NB4 (cell line): ENCODE measurements at regions not wholly inside any gene's neighbourhood (a gene's known extent, or its start where the extent isn't known, plus 50 kb on each side); places are given as distances from the start of the nearest gene placed in this dataset.

Experiments used
- CTCF ChIP-seq: IDR thresholded peaks from one replicate; pipeline ENCODE4 v1.5.1; 2012; ENCODE audit warnings: low read depth, low read length
- MAX ChIP-seq: IDR thresholded peaks from 2 replicates; pipeline ENCODE4 v1.6.1; 2011; ENCODE audit warnings: low read depth, low read length
- MYC ChIP-seq: IDR thresholded peaks from 2 replicates; pipeline ENCODE4 v1.6.1; 2011; ENCODE audit warnings: low read depth, low read length
- POLR2A ChIP-seq: IDR thresholded peaks from 2 replicates; pipeline ENCODE4 v1.6.1; 2011; ENCODE audit warnings: mild to moderate bottlenecking; ENCODE audit not compliant: insufficient read length; ENCODE audit errors: extremely low read depth

GRCh38 chr20:40508821-40509220 is 180.2 kb downstream of the MAFB start:
- TF ChIP-seq MYC (no peak), CTCF (no peak), POLR2A (no peak), MAX (no peak)
